HepG2 (cell line): ENCODE measurements at regions not wholly inside any gene's neighbourhood (a gene's known extent, or its start where the extent isn't known, plus 50 kb on each side); places are given as distances from the start of the nearest gene placed in this dataset.

Source experiments
- ATAC-seq: fragments of 200-7000 bp; cut with Tn5 transposase; 3 replicates; pipeline ENCODE4 v1.9.1; 2020; ENCODE audit warnings: mild to moderate bottlenecking, moderate library complexity
- BruUV-seq: library from RNA; stranded (reverse); fragments of 400-500 nt; replicated peaks from 2 replicates; lab custom pipeline; 2021; lab: Mats Ljungman, UMichigan
- CTCF ChIA-PET: fragments of 300-600 bp; formaldehyde crosslinking; extraction: SDS; loops from one replicate; lab custom pipeline; 2021; ENCODE audit warnings: low total read pairs, inconsistent platforms, low intra/inter-chr PET ratio; lab: Yijun Ruan, JAX
- POLR2A ChIA-PET: fragments of 350-600 bp; sonication (Branson Sonifier 250); formaldehyde crosslinking; loops from one replicate; lab custom pipeline; 2020; ENCODE audit warnings: antibody characterized with exemption, inconsistent platforms; lab: Yijun Ruan, JAX
- DNase-seq: peaks from one replicate; pipeline ENCODE4 v3.0.0-alpha.2; 2015; ENCODE audit warnings: low spot score
- FAIRE-seq: peaks from 3 replicates; lab custom pipeline; 2011; peaks lifted over from hg19 to GRCh38; lab: Jason Lieb, UNC
- H2AFZ ChIP-seq: one replicate; pipeline ENCODE4 v1.6.1; 2011; ENCODE audit warnings: low read length, inconsistent platforms
- H3K27ac ChIP-seq: fragments of 300-600 bp; 3 replicates; pipeline ENCODE4 v1.8.0; 2011; ENCODE audit warnings: mixed run types, mild to moderate bottlenecking, mixed read lengths, low read length, inconsistent platforms; ENCODE audit not compliant: insufficient read depth; ENCODE audit errors: extremely low read length
- H3K27me3 ChIP-seq, 2 experiments: fragments of 200-600 bp in 1 of 2; 2 replicates in 1 of 2; 3 replicates in 1 of 2; pipeline versions ENCODE4 v1.6.0 to v1.8.0; 2011; ENCODE audit warnings: low read length in 2 of 2, mild to moderate bottlenecking in 2 of 2, moderate library complexity in 2 of 2, inconsistent platforms in 1 of 2; ENCODE audit not compliant: insufficient read depth in 2 of 2, control insufficient read depth in 1 of 2
- H3K36me3 ChIP-seq, 2 experiments: fragments of 200-600 bp in 1 of 2; replicated peaks in 1 of 2; 2 replicates in 1 of 2; 3 replicates in 1 of 2; pipeline versions ENCODE4 v1.5.1 to v1.8.0; 2011; ENCODE audit warnings: low read length in 2 of 2, inconsistent platforms in 1 of 2; ENCODE audit not compliant: insufficient read depth in 2 of 2, control insufficient read depth in 1 of 2
- H3K4me1 ChIP-seq: 2 replicates; pipeline ENCODE4 v1.5.1; 2012; ENCODE audit warnings: low read length, inconsistent platforms; ENCODE audit not compliant: insufficient read depth
- H3K4me2 ChIP-seq: 2 replicates; pipeline ENCODE4 v1.6.0; 2011; ENCODE audit warnings: low read depth, low read length, inconsistent platforms
- H3K4me3 ChIP-seq, 3 experiments: fragments of 200-600 bp in 1 of 3; sonication (generic), shearing (Covaris generic) in 1 of 3; replicated peaks in 1 of 3; 2 replicates each; pipeline ENCODE4 v1.5.1; 2011 to 2016; ENCODE audit warnings: low read length in 3 of 3, inconsistent platforms in 2 of 3, low read depth in 2 of 3, mild to moderate bottlenecking in 2 of 3, control low read depth in 1 of 3, mixed read lengths in 1 of 3; ENCODE audit not compliant: insufficient read depth in 1 of 3
- H3K79me2 ChIP-seq: one replicate; pipeline ENCODE4 v1.6.1; 2011; ENCODE audit warnings: low read length, inconsistent platforms; ENCODE audit not compliant: insufficient read depth
- H3K9ac ChIP-seq: 2 replicates; pipeline ENCODE4 v1.6.0; 2011; ENCODE audit warnings: mild to moderate bottlenecking, low read depth, low read length, inconsistent platforms; ENCODE audit not compliant: insufficient read depth
- H3K9me3 ChIP-seq: 2 replicates; pipeline ENCODE4 v1.5.1; 2012; ENCODE audit warnings: mild to moderate bottlenecking, low read length
- H4K20me1 ChIP-seq: 2 replicates; pipeline ENCODE4 v1.6.0; 2011; ENCODE audit warnings: inconsistent platforms, mild to moderate bottlenecking, low read length, moderate library complexity; ENCODE audit not compliant: insufficient read depth
- CEBPB ChIP-seq: IDR thresholded peaks from 2 replicates; pipeline ENCODE4 v1.6.1; 2011; ENCODE audit warnings: low read depth, low read length, improper control_type of control experiment, borderline replicate concordance
- HMG20B ChIP-seq: conservative IDR thresholded peaks from 2 replicates; pipeline ENCODE4 v1.6.1; 2016; ENCODE audit warnings: missing genetic modification reagents, missing compliant biosample characterization
- KLF16 ChIP-seq, 2 experiments: sonication (generic) in 1 of 2; formaldehyde crosslinking in 1 of 2; IDR thresholded peaks; 2 replicates each; pipeline versions ENCODE4 v1.6.1 to v1.8.0; 2016 to 2023; ENCODE audit warnings: missing genetic modification reagents in 2 of 2, missing compliant biosample characterization in 1 of 2
- NR2F1 ChIP-seq, 2 experiments: fragments of 450-650 bp in 1 of 2; formaldehyde crosslinking in 1 of 2; IDR thresholded peaks; 2 replicates each; pipeline versions ENCODE4 v1.5.0 to v1.6.1; 2016 to 2020; ENCODE audit warnings: mild to moderate bottlenecking in 1 of 2, missing compliant biosample characterization in 1 of 2, missing genetic modification reagents in 1 of 2, moderate library complexity in 1 of 2
- SCMH1 ChIP-seq: sonication (generic); formaldehyde crosslinking; IDR thresholded peaks from 2 replicates; pipeline ENCODE4 v1.9.0; 2021; ENCODE audit warnings: missing genetic modification reagents, mild to moderate bottlenecking, borderline replicate concordance
- WIZ ChIP-seq: sonication (generic); formaldehyde crosslinking; IDR thresholded peaks from 2 replicates; pipeline ENCODE4 v1.5.1; 2020; ENCODE audit warnings: mild to moderate bottlenecking, missing genetic modification reagents
- ZNF629 ChIP-seq: sonication (generic); formaldehyde crosslinking; conservative IDR thresholded peaks from 2 replicates; pipeline ENCODE4 v1.5.0; 2020; ENCODE audit warnings: missing genetic modification reagents
- WGBS: methylation state at CpG from one replicate; pipeline ENCODE4 v1.1.6; 2017; ENCODE audit warnings: low lambda C conversion rate; 5-methylcytosine and 5-hydroxymethylcytosine counted together
- in situ Hi-C: cut with HindIII; loops from 2 replicates; pipeline ENCODE4 v1.10.0; 2017; ENCODE audit warnings: low pct_unique_long_range_greater_than_20kb; ENCODE audit not compliant: extremely low pct_ligation_motif_present
- intact Hi-C: fragments of 100-400 bp; cut with micrococcal nuclease; formaldehyde crosslinking; loops from one replicate; pipeline ENCODE4 v1.10.0; 2022; ENCODE audit not compliant: unreplicated experiment
- TF ChIP-seq, protein P1 (sequence below): IDR thresholded peaks from 2 replicates; pipeline ENCODE4 v1.6.1; 2016; ENCODE audit warnings: missing compliant biosample characterization, missing genetic modification reagents, borderline replicate concordance
- TF ChIP-seq, protein P2 (sequence below): sonication (generic); formaldehyde crosslinking; conservative IDR thresholded peaks from 2 replicates; pipeline ENCODE4 v1.4.0; 2020; ENCODE audit warnings: missing genetic modification reagents
- TF ChIP-seq, protein P3 (sequence below): sonication (generic); formaldehyde crosslinking; IDR thresholded peaks from 2 replicates; pipeline ENCODE4 v1.8.0; 2022; ENCODE audit warnings: mild to moderate bottlenecking, missing genetic modification reagents

DNA sequence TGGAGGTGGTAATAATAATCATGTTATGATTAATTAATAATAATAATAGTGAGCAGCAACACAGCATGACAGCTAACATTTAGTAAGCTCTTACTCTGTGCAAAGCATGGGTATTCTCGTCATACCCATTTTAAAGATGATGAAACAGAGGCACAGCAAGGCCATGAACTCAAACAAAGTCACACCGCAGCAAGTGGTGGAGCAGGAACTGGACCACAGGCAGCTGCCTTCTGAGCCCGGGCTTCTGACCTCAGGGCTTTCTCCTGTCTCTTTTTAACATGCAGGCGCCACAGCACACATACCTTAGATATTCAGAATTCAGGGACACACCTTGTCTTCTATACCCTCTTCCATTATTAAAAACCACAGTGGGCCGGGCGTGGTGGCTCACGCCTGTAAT lies 50.7 kb upstream of the SPATA12 start:
- H3K36me3 ChIP-seq = peaks cover 1 to 3% of the 10 kb centered on the region in 2 experiments; a peak in 1 of 5 replicates
- no TSS peak for BruUV-seq
- H2AFZ ChIP-seq = no peak overlapping the region
- ChIA-PET POLR2A (no interaction called here), CTCF (no interaction called here)
- WGBS = 98% methylated on average over 7 of the region's 7 CpGs
- H3K4me3 ChIP-seq = no peak overlapping the region
- no peaks in the 10 kb centered on the region for H3K4me1 ChIP-seq
- ATAC-seq (no peak), FAIRE-seq (no peak), DNase-seq (no peak)
- intact Hi-C loops (loop anchor here (10.0 kb wide), 1 partner anchor 215 kb away; the partner anchor contains the start of gene APPL1), in situ Hi-C loops (no loop called here)
- H3K79me2 ChIP-seq = no peaks in the 10 kb centered on the region
- H3K9me3 ChIP-seq = no peaks in the 10 kb centered on the region
- TF ChIP-seq ZNF629 (CRISPR knock-in tag) (peak; percentile 75), KLF16 (CRISPR knock-in tag; IDR thresholded peaks at IDR 0.05) (no peak), WIZ (no peak), CEBPB (no peak)
- TF ChIP-seq, protein P1, sequence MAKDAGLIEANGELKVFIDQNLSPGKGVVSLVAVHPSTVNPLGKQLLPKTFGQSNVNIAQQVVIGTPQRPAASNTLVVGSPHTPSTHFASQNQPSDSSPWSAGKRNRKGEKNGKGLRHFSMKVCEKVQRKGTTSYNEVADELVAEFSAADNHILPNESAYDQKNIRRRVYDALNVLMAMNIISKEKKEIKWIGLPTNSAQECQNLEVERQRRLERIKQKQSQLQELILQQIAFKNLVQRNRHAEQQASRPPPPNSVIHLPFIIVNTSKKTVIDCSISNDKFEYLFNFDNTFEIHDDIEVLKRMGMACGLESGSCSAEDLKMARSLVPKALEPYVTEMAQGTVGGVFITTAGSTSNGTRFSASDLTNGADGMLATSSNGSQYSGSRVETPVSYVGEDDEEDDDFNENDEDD (CRISPR knock-in tag) = no peak
- no peak overlapping the region for H3K27ac ChIP-seq
- H4K20me1 ChIP-seq = no peaks in the 10 kb centered on the region
- H3K4me2 ChIP-seq = no peak overlapping the region
- no peak overlapping the region for H3K9ac ChIP-seq
- H3K27me3 ChIP-seq = no peaks in the 10 kb centered on the region

DNA sequence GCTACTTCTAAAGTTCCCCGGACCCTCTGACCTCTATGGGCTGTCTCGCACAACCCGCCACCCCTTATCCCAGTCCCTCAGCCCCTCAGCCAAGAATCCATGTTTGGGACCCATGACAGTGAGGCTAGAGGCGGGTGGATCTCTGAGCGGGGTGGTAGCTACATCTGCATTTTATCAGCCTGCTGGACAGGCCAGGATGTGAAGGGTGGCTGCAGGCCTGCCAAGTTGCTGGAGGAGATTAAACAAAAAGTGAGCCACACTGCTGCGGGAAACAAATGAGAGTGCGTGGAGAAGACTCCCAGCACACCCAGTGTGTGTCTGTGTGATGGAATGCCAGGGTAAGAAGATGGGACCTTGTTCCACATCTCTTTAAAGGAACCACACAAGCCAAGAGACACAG lies 51.1 kb upstream of the SPATA12 start:
- ChIA-PET CTCF (no interaction called here), POLR2A (no interaction called here)
- Histone ChIP-seq H3K27me3 (no peaks in the 10 kb centered on the region), H3K79me2 (no peaks in the 10 kb centered on the region), H3K9me3 (no peaks in the 10 kb centered on the region), H3K36me3 (peaks cover 1 to 3% of the 10 kb centered on the region in 2 experiments; a peak in 1 of 5 replicates), H3K4me1 (no peaks in the 10 kb centered on the region), H4K20me1 (no peaks in the 10 kb centered on the region), H3K27ac (no peak overlapping the region), H3K4me2 (no peak overlapping the region), H3K9ac (no peak overlapping the region), H3K4me3 (no peak overlapping the region), H2AFZ (no peak overlapping the region)
- ATAC-seq = no peak
- intact Hi-C loops = loop anchor here (10.0 kb wide), 1 partner anchor 215 kb away; the partner anchor contains the start of gene APPL1
- in situ Hi-C loops = no loop called here
- 92% methylated on average over 7 of the region's 7 CpGs for WGBS
- BruUV-seq = no TSS peak
- no peak for FAIRE-seq
- DNase-seq = no peak
- TF ChIP-seq, protein P2, sequence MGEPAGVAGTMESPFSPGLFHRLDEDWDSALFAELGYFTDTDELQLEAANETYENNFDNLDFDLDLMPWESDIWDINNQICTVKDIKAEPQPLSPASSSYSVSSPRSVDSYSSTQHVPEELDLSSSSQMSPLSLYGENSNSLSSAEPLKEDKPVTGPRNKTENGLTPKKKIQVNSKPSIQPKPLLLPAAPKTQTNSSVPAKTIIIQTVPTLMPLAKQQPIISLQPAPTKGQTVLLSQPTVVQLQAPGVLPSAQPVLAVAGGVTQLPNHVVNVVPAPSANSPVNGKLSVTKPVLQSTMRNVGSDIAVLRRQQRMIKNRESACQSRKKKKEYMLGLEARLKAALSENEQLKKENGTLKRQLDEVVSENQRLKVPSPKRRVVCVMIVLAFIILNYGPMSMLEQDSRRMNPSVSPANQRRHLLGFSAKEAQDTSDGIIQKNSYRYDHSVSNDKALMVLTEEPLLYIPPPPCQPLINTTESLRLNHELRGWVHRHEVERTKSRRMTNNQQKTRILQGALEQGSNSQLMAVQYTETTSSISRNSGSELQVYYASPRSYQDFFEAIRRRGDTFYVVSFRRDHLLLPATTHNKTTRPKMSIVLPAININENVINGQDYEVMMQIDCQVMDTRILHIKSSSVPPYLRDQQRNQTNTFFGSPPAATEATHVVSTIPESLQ = no peak
- TF ChIP-seq, protein P3, sequence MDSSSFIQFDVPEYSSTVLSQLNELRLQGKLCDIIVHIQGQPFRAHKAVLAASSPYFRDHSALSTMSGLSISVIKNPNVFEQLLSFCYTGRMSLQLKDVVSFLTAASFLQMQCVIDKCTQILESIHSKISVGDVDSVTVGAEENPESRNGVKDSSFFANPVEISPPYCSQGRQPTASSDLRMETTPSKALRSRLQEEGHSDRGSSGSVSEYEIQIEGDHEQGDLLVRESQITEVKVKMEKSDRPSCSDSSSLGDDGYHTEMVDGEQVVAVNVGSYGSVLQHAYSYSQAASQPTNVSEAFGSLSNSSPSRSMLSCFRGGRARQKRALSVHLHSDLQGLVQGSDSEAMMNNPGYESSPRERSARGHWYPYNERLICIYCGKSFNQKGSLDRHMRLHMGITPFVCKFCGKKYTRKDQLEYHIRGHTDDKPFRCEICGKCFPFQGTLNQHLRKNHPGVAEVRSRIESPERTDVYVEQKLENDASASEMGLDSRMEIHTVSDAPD (CRISPR knock-in tag) = no peak
- TF ChIP-seq HMG20B = no peak
- no peak for TF ChIP-seq SCMH1 (CRISPR knock-in tag)
- TF ChIP-seq NR2F1 (CRISPR knock-in tag; IDR thresholded peaks at IDR 0.05) = no peak
